ENCODE measurements at regions not wholly inside any gene's neighbourhood (a gene's known extent, or its start where the extent isn't known, plus 50 kb on each side); places are given as distances from the start of the nearest gene placed in this dataset.

DNA sequence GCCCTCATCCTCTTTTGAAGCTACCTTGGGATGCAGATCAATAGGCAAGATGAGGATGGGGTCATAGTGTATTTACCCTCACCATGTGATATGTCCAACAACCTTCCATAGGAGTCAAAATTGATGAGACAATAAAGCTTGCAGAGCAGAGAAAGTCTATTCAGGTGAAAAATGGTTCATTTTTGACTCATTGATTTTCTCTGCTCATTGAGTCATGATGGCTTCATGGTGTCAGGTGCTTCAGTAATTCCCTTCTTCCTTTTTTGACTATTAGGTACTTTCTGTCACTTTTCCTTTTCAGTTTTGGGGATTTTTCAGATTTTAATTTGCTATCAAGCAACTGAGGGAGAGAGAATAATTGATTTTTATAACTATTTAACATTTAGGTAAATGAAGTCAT is 55.9 kb upstream of the IL2 start:
- DNase-seq = no peak

DNA sequence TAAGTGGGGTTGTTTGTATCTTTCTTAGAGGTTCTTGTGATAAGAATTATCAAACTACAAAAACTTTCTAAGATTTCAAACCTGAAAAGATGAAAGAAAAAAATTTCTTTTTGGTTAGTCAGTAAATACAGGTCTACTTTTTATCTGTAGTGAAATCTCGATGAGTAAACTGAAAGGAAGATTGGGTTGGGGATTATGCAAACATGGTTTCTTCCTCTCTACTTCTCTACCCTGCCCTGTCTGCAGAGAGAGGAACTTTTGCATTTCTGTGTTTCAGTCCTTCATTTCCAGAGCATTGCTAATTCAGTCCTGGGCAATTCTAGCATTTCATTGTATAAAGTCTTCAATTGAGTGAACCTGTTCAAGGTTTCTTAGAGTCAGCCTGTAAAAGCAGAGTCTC is 51.6 kb upstream of the IL2 start:
- no peak for DNase-seq
